Embryonic facial prominence (tissue), 1 donor: ENCODE measurements at regions not wholly inside any gene's neighbourhood (a gene's known extent, or its start where the extent isn't known, plus 50 kb on each side); places are given as distances from the start of the nearest gene placed in this dataset.
A peak's percentile ranks its signal among the peaks of the same experiment; 100 is the strongest.

Source experiments
- DNase-seq: peaks from one replicate; pipeline ENCODE4 v3.0.0-alpha.2; 2016; ENCODE audit errors: extremely low spot score

DNA sequence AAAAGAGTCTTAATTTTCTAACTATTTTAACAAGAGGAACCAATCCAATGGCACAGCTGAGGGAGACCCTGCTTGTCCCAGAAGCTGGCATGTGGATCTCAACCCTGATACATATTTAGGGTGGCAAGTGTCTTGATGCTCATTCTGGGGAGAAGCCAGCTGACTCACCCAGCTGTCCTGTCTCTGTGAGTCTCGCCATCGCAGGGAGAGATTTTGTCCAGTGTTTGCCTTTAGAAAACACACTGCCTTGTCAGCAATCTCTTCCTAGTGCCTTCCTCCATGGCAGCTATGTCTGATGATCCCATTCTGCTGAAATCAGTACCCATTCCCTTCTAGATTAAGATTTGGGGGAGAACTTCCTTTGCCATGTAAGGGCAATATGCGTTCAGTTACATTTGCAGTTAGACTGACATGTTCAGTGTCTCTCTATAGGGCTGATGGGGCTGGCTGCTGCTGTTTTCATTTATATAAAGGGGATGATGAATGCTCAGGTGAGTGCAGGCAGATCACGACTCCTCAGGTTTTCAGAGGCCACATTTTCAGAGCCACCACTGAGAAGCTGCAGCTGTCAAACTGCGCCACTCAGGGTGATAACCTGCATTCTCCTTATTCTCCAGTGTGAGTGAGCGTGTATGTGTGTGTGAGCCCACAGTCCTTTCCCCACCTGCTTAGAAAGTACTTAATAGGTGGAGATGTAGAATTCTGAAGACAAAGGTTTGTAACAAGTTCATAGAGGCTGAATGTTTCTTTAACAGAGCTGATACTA lies 217.0 kb downstream of the GAS1 start:
- DNase-seq: no peak

DNA sequence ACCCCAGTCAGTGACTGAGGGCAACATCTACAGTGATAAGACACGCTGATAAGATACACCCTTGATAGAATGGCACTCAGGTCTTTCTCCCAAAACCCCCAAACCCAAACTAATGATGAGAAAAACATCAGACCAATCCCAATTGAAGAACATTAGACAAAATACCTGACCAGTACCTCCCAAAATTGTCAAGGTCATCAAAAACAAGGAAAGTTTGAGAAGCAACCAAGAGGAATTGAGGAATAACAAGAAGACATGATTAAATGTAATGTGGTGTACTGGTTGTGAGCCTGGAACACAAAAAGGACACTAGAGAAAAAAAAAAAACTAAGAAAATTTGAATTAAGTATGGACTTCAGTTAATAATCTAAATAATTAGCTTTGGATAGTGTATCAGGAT lies 222.8 kb downstream of the GAS1 start:
- no peak for DNase-seq

DNA sequence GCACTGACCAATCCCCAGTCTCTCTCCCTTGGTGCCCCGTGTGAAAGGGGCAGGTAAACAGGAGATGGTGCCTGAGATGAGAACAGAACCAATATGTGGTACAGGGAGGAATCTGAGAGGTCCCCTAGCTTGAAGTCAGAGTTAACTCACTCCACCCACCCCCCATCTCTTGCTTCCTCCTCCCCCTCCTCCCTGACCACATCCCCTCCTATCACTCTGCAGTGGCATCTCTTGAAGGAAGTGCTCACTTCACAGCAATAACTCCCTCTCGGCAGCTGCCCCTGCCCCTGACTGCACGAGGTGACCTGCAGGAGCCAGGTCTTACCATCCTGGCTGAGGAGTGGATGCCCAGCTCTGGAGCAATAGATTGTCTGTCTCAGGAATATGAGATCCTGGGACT lies 224.0 kb downstream of the GAS1 start:
- no peak for DNase-seq

DNA sequence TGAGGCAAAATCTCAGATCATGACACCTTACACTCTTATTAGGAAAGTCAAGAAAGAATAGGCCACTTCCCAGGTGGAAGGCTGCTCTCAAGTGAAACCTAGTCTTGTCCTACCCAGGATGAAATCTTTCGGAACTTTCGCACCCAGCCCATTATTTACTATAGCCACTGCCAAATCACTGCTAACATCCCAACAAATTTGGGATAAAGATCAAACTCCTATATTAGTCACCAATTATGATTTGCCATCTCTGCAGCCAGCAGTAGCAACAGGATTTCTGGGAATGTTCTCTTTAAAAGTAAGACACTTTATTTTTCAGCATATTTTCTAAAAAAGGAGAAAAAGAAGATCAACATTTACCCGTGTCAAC lies 224.6 kb downstream of the GAS1 start:
- no peak for DNase-seq

DNA sequence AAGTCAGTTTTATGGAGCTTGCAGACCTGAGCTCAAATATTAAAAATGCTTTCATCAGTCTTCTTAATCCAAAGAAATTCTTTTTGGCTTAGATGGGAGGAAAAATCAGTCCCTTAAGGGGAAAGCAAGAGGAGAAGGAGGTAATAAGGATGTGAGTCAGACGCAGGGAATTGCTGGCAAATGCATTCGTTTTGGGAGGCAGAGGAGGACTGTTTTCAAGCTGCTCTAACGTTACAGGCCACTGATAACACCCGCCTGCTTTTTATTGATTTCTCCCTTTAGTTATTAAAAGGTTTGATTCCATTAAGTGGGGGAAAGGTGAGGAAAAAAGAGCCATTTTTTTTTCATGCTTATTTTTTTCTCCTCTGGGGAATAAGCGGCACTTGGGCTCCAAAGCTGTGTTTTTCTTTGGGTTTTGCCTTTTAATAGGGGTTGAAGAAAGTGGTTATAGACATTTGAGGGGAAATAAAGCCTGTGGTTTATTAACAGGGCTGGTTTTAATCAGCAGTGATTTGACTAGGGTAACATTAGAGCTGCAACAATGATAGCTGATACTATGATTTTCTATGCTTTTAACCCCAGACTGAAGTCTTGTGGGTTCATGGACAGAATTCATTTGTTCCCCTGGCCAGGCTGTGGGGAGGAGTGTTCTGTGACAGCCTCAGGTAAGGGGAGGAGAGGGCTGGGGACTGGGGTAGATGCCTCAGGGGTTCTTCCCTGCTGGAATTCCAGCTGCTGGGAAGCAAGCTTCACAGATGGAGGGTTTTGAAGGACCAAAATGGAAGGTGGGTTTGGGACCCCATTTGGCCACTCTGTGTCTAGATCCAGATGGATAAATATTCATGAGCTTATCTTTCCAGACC lies 225.2 kb downstream of the GAS1 start:
- peak; percentile 92 for DNase-seq

DNA sequence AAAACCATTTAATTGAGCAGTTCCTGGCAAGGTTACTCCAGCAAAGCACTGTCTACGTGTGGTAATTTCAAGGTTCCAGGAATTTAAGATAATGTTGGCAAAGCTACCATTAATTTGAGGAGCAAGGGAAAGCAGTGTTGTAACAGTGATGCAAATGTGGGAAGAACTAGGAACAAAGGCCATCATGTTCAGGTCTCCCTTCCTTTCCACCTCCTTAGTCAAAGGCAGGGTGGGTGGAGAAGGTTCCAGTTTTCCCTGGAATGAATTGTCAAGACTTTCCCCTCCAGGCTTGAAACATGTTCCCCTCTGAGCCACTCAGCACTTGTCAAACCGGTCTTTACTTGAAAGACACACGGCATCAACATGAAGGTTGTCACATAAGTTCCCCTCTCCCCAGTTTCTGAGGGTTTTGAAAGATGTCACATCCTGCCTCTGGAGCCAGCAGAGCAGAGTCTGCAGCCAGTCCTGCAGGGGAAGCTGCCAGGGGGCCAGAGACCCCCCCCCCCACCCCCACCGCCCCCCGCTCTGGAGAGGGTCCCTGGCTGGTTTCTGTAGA lies 226.0 kb downstream of the GAS1 start:
- DNase-seq: no peak

DNA sequence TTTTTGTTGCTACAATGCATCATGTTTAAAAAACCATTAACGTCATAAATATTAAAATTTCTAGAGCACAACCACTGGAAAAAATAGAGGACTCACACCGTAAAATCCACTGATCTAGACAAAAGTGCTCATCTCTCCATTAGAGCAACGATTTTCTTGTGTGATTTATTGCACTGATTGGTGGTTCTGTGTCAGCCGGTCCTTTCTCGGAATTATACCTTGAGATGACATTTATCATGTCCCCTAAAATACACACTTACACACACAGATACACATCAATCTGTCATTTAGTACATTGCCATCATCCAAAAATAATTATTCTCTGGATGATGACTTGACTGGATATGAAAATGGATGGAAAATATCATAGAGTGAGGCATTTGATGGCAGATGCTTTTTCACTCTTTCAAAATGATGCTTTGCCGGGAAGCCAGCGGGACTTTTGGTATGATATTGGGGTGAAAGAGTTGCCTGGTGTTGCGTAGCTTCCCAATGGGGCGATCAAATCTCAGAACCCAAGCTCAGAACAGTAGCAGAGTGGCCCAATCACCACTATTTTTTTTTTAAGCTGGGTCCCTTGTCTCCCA lies 226.6 kb downstream of the GAS1 start:
- no peak for DNase-seq

DNA sequence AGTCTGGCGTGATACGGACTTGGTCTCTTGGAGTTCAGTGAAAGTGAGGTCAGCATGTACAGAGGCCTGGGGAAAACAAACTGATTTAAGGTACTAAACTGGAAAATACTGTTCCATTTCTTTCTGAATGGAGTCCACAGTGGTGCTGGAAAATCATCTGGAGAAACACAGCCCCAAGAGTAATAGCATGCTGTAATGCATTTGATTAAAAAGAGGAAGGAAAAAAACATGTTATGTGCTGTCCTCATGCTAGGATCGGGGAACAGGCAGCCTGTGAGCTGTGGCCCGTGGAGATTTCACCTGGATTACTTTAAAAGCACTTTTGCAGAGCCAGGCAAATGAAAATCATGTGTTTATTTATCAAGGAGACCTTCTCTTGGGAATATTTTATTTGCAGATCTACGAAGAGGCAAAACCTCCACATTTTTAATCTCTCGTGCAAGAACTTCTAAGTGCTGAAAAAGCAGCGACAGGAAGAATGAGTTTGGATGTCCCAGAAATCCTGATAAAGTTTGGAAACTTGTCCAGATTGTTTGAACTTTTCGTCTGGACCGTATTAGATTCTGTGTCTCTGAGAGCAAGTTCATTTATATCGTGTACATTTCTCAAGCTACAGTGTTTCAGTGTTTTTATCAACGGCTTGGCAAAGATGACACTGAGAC lies 228.8 kb downstream of the GAS1 start:
- DNase-seq: no peak

DNA sequence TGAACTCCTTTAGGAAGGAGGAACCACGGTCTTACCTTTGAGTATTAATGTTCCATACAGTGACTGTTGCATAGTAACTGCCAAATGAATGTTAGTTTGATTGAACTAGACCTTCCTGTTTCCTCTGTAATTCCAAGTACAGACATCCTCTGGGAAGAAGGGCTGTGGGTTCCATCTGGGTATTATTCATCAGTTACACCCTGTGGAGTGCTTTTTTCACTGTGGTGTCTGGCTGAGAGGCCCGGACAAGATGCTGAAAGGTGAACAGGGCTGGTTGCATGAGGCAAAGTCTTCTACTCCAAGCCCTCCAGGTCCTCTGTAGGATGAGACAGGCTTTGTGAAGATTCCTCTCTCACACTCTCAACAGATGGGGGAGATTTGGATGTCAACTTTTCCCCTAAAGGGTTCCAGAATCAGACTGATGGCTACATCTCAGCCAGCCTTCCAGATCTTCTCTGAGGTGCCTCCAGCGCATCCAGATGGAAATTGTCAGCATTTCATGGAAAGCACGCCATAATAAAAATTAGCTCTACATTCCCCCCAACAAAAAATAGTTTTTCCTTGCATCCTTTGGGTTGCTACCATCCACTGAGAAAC lies 230.9 kb downstream of the GAS1 start:
- DNase-seq: no peak

DNA sequence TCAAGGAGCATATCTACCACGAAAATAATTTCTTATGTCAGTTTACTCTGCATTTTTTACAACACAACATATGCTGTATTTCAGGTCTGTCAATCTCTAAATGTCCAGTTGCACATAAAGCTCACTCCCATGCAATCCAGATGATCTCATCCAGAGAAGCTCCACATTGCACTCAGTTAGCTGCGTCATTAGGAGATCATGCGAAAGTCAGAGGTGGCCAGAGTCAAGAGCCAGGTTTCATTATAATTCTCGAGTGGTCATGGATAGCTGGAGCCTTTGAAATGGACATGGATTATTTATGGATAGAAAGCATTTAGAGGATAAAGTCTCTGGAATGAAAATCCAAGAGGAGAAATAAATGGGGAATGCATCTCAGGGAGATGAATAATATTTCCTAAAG lies 232.3 kb downstream of the GAS1 start:
- DNase-seq: no peak

DNA sequence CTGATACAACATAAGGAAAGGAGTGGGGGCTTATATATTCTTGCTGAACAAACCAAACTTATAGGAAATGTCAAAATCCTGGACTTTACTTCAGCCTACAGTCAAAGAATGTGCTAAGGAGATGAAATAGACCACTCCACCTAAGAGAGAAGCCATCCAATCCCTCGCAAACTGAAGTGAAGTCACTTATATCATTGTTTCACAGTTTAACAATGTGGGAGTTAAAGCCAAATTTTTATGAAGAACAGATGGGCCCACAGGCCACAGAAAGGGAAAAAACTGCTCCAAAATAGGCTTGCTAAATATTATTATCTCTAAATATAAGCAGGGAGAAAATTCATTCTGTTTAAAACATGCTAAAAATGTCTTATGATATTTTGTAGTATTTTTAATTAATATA lies 233.3 kb downstream of the GAS1 start:
- DNase-seq: peak; percentile 57

DNA sequence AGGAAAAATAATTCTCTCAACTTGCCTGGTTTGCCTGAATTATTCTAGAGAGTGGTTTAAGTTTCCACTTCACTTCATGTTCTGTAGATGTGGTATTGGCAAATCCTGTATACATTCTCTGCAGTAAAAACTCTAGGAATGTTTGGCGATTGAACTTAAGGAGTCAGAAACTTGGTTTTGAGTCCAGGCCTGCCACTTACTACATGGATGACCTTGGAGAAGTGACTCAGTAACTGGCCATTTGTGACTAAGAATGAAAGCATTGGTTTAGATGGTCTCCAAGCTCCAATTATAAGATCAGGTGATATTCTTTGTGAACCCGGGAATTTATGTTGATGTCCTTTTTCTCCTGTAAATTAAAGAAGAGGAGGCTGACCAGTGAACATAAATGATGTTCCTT lies 233.8 kb downstream of the GAS1 start:
- DNase-seq: no peak

DNA sequence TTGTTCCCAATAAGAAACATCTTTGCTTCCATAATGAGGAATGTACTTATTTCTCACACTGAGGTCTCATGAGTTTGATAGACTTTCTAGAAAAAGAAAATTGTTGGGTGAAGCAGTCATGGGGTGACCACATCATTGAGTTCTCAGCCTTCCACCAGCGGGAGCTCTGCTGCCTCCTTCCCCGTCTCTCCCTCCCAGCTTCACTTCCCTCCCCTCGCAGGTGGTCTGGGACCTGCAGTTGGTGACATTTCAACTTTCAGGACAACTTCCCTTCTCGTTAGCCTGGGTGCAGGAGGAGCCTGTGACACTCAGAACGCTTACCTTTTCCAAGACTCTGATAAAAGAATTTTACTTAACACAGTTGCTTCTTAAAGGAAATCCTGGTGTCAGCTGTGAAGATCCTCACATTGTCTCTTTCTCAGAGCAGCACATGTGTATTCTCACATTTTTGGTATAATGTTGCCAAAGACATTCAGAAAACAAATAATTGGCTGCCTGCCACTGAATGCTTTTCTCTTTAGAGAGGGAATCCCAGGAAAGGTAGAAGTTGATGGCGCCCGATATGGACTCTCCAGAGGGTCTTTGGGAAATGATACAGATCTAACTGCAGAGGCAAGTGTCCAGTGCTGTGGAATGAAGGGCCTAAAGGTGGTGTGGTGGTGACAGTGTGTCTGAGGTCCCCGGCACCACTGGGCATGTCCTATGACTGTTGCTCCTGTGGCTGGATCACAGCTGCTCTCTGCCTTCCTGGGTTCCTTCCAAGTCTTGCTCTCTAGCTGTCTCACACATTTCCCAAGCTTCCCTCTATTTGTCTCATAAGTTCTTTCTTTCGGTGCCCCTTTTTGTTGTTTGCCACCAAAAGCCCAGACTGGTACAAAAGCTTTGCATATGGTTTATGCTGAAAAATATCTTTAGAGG lies 238.1 kb downstream of the GAS1 start:
- DNase-seq: no peak

DNA sequence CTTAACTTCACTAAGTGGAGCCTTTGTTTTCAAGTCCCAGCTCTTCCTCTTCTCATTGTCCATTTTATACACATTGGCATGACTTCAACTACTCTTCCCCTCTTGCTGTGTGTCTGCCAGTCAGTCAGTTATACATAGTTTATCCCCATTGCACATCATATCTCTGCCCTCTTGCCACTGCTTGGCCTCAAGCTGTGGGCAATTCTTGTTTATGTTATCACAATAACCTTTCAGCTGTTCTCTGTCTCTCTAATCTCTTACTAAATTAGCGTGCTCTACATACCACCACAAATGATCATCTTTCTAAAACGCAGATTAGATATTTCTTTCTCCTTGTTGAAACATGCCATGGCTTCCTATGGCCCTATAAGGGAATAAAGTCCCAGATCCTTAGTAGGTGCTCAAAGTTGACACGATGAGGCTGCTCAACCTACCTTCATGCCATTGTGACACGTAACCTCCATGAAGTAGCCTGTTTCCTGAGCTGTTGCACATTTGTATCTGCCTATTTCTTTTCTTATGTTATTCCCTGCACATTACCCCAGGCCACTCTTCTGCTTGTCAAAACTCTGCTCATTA lies 239.3 kb downstream of the GAS1 start:
- no peak for DNase-seq

DNA sequence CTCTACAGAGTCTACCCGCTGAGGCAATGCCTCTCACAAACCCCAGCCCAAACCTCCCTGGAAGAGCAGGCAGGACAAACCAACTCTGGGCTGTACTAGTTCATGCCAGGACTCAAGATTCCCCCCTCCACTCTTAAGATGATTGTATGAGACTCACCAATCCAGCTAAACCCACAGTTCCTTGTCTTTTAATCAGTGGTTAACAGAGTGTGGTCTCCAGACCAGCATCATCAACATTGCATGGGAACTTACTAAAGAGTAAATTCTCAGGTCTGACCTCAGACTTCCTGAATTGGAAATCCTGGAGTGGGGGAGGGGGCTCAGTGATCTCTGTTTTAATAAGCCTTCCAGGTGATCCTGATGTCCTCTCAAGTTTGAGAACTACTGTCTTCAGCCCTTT lies 240.9 kb downstream of the GAS1 start:
- DNase-seq: no peak

DNA sequence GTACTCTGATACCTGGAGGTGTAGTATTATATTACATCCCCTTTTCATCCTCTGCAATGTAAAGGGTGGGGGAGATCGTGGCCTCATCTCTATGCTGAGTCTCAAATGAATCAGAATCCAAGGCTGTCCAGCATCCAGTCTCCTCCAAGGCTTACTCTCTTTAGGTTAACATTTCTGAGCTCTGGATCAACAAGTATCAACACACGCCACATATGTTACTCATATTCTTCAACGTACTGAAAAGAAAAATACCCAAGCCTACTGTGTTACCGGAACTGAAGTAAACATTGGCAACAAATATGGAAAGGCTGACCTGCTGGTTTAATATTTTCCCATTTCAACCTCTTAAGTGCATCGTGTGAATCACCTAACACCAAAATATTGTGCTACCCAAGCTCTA lies 241.8 kb downstream of the GAS1 start:
- peak; percentile 22 for DNase-seq

DNA sequence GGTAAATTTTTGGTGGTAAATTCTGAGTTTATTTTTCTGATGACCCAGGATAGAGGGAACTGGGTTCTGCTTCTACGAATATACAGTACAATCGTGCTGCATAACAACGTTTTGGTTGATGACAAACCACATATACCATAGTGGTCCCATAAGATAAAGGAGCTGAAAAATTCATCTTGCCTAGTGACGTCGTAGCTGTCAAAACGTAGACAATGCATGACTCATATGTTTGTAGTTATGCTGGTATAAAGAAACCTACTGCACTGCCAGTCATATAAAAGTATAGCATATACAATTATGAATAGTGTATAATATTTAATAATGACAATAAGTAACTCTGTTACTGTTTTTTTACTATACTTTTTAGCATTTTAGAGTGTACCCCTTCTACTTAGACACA lies 244.0 kb downstream of the GAS1 start:
- DNase-seq: no peak

DNA sequence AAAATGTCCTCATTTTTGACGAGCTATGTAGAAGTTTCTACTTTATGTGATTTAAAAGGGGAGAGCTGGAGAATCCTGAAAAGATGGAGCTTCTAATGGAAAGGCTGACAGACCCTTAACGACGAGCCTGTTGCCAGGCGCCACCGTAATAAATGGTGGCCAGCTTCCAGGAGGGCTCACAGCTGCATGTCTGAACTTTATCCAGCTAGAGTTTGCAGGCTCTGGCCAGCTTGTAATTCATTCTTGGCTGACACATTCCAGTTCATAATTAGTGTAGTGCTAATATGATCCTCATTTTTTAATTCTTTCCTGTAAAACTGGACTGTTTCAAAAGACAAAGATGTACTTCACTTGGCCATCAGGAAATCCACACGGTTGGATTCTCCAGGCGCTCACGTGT lies 246.7 kb downstream of the GAS1 start:
- peak; percentile 58 for DNase-seq

DNA sequence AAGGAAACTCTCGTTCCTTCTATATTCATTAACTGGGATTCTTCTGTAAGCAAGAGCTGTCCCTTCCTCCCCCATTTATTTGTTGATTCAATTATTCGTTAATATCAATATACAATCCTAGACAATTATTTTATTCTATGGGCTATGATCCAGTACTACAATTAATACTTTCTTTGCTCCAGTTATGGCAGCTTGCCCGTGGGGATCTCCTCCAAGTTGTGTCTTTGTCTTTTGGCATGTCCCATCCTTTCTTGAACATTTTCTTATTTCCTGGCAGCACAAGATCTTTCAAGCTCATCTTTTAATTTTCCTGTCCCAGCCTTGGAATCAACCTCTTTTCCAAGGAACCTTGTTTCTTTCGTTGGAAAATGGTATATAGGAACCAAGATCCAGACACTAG lies 249.3 kb downstream of the GAS1 start:
- no peak for DNase-seq

DNA sequence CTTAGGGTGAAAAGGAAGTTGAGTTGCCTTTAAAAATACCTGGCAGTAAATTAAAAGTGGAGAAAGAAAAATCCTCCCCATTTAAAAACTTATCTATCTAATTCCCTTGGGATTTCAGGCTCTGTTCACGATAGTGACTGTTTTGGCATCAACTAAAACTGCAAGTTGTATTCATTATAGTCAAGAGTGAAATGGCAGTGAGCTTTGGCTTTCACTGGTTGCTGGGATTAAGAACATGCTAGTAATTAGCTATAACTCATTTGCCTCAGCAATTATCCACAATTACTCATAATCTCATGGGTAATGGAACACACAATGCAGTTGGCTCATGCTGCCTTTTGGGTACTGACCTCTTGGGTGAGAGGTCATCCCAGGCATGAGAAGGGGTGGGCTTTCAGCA lies 250.1 kb downstream of the GAS1 start:
- DNase-seq: no peak
